ENCODE measurements at regions not wholly inside any gene's neighbourhood (a gene's known extent, or its start where the extent isn't known, plus 50 kb on each side); places are given as distances from the start of the nearest gene placed in this dataset.
"Not testable (repeated sequence)": the region's sequence is repeated elsewhere in the genome, so short reads cannot be mapped to it uniquely, and the experiment has no call there.

- H3K9me3 ChIP-seq (ENCODE audit: control insufficient read depth, insufficient read depth, low read depth, low read length): no peaks in the 10 kb centered on the region
- H3K4me3 ChIP-seq (ENCODE audit: low read depth, low read length): no peak overlapping the region
- H3K36me3 ChIP-seq (ENCODE audit: control insufficient read depth, insufficient read depth, low read length): no peaks in the 10 kb centered on the region
- H3K27ac ChIP-seq (ENCODE audit: low read depth, low read length): no peak overlapping the region
- no peaks in the 10 kb centered on the region for H3K4me1 ChIP-seq (ENCODE audit: control insufficient read depth, insufficient read depth, low read length)
- H3K27me3 ChIP-seq (ENCODE audit: control insufficient read depth, insufficient read depth, low read length): no peaks in the 10 kb centered on the region
- H3K9ac ChIP-seq (ENCODE audit: low read length): no peak overlapping the region
These were observed 1301.8 kb upstream of the DIAPH2 start for GRCh38 chrX:95382799-95383198.

DNA sequence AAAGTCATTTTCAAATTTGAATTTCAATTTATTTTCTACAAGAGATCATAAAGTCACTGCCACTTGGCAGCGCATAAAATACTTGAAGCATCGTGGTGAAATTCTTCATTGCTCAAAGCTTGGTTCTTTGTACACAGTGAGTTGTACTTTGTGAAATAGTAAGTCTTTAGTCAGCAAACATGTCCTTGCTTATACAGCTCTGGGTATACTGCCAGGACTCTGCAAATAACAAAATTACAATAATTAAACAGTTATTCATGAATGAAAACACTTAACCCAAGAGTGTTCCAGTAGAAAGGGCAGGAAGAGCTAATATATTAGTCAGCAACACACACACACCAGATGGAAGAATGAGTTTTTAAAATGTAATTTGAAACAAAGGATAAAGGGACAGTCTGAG, 1300.9 kb upstream of the DIAPH2 start:
- Histone ChIP-seq H3K27me3 (ENCODE audit: control insufficient read depth, insufficient read depth, low read length) (no peaks in the 10 kb centered on the region), H3K4me1 (ENCODE audit: control insufficient read depth, insufficient read depth, low read length) (no peaks in the 10 kb centered on the region), H3K27ac (ENCODE audit: low read depth, low read length) (no peak overlapping the region), H3K9ac (ENCODE audit: low read length) (no peak overlapping the region), H3K4me3 (ENCODE audit: low read depth, low read length) (no peak overlapping the region), H3K9me3 (ENCODE audit: control insufficient read depth, insufficient read depth, low read depth, low read length) (no peaks in the 10 kb centered on the region), H3K36me3 (ENCODE audit: control insufficient read depth, insufficient read depth, low read length) (no peaks in the 10 kb centered on the region)

GRCh38 chrX:95427389-95427788, 1257.3 kb upstream of the DIAPH2 start:
- Histone ChIP-seq H3K27ac (ENCODE audit: low read depth, low read length) (no peak overlapping the region), H3K27me3 (ENCODE audit: control insufficient read depth, insufficient read depth, low read length) (no peaks in the 10 kb centered on the region; the same call in 1 of the 2 replicates), H3K4me3 (ENCODE audit: low read depth, low read length) (no peak overlapping the region), H3K4me1 (ENCODE audit: control insufficient read depth, insufficient read depth, low read length) (no peaks in the 10 kb centered on the region), H3K9me3 (ENCODE audit: control insufficient read depth, insufficient read depth, low read depth, low read length) (peaks cover 7% of the 10 kb centered on the region; the same call in 1 of the 2 replicates), H3K36me3 (ENCODE audit: control insufficient read depth, insufficient read depth, low read length) (no peaks in the 10 kb centered on the region), H3K9ac (ENCODE audit: low read length) (no peak overlapping the region)

GRCh38 chrX:95435198-95435597, 1249.4 kb upstream of the DIAPH2 start:
- peaks cover 7% of the 10 kb centered on the region; the same call in 1 of the 2 replicates for H3K9me3 ChIP-seq (ENCODE audit: control insufficient read depth, insufficient read depth, low read depth, low read length)
- no peak overlapping the region for H3K27ac ChIP-seq (ENCODE audit: low read depth, low read length)
- no peak overlapping the region for H3K4me3 ChIP-seq (ENCODE audit: low read depth, low read length)
- no peaks in the 10 kb centered on the region for H3K36me3 ChIP-seq (ENCODE audit: control insufficient read depth, insufficient read depth, low read length)
- no peaks in the 10 kb centered on the region for H3K4me1 ChIP-seq (ENCODE audit: control insufficient read depth, insufficient read depth, low read length)
- H3K27me3 ChIP-seq (ENCODE audit: control insufficient read depth, insufficient read depth, low read length): no peaks in the 10 kb centered on the region
- H3K9ac ChIP-seq (ENCODE audit: low read length): no peak overlapping the region

- H3K9ac ChIP-seq (ENCODE audit: low read length): no peak overlapping the region
- no peak overlapping the region for H3K27ac ChIP-seq (ENCODE audit: low read depth, low read length)
- H3K4me3 ChIP-seq (ENCODE audit: low read depth, low read length): no peak overlapping the region
- H3K27me3 ChIP-seq (ENCODE audit: control insufficient read depth, insufficient read depth, low read length): no peaks in the 10 kb centered on the region
- H3K9me3 ChIP-seq (ENCODE audit: control insufficient read depth, insufficient read depth, low read depth, low read length): no peaks in the 10 kb centered on the region
- no peaks in the 10 kb centered on the region for H3K4me1 ChIP-seq (ENCODE audit: control insufficient read depth, insufficient read depth, low read length)
- H3K36me3 ChIP-seq (ENCODE audit: control insufficient read depth, insufficient read depth, low read length): no peaks in the 10 kb centered on the region
These were observed 1242.8 kb upstream of the DIAPH2 start for GRCh38 chrX:95441836-95442235.

GRCh38 chrX:95484781-95485180, 1199.9 kb upstream of the DIAPH2 start:
- no peak overlapping the region for H3K27ac ChIP-seq (ENCODE audit: low read depth, low read length)
- no peaks in the 10 kb centered on the region for H3K4me1 ChIP-seq (ENCODE audit: control insufficient read depth, insufficient read depth, low read length)
- H3K4me3 ChIP-seq (ENCODE audit: low read depth, low read length): no peak overlapping the region
- H3K36me3 ChIP-seq (ENCODE audit: control insufficient read depth, insufficient read depth, low read length): no peaks in the 10 kb centered on the region
- no peaks in the 10 kb centered on the region for H3K9me3 ChIP-seq (ENCODE audit: control insufficient read depth, insufficient read depth, low read depth, low read length)
- H3K9ac ChIP-seq (ENCODE audit: low read length): no peak overlapping the region
- no peaks in the 10 kb centered on the region for H3K27me3 ChIP-seq (ENCODE audit: control insufficient read depth, insufficient read depth, low read length)

DNA sequence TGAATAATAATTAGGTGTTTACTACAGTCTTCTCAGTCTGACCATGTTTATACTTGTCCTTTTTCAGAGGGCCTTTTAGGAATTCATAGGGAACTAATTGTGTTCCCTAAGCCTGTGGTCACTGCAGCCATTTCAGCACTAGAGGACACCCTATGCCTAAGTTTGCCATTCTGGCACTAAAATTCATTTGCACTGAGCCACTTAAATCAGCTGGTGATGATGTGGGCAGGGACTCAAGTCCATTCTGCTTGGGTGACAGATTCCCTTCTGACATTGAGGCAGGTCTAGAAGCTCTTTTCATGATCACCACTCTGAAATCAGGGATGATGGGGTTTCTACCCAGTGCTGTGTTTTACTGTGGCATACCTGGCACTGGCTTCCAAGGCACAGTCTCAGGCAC, 1178.9 kb upstream of the DIAPH2 start:
- Histone ChIP-seq H3K9ac (ENCODE audit: low read length) (no peak overlapping the region), H3K4me1 (ENCODE audit: control insufficient read depth, insufficient read depth, low read length) (no peaks in the 10 kb centered on the region; the same call in 1 of the 2 replicates)

GRCh38 chrX:95509474-95509873, 1175.2 kb upstream of the DIAPH2 start:
- H3K9ac ChIP-seq (ENCODE audit: low read length): no peak overlapping the region
- H3K27me3 ChIP-seq (ENCODE audit: control insufficient read depth, insufficient read depth, low read length): no peaks in the 10 kb centered on the region

More for the DNA sequence above, 1178.9 kb upstream of the DIAPH2 start:
- no peaks in the 10 kb centered on the region for H3K27me3 ChIP-seq (ENCODE audit: control insufficient read depth, insufficient read depth, low read length)
- no peak overlapping the region for H3K4me3 ChIP-seq (ENCODE audit: low read depth, low read length)
- no peaks in the 10 kb centered on the region for H3K9me3 ChIP-seq (ENCODE audit: control insufficient read depth, insufficient read depth, low read depth, low read length)
- no peaks in the 10 kb centered on the region for H3K36me3 ChIP-seq (ENCODE audit: control insufficient read depth, insufficient read depth, low read length)
- no peak overlapping the region for H3K27ac ChIP-seq (ENCODE audit: low read depth, low read length)

GRCh38 chrX:95524018-95524417, 1160.6 kb upstream of the DIAPH2 start:
- H3K36me3 ChIP-seq (ENCODE audit: control insufficient read depth, insufficient read depth, low read length); H3K9me3 ChIP-seq (ENCODE audit: control insufficient read depth, insufficient read depth, low read depth, low read length); H3K27ac ChIP-seq (ENCODE audit: low read depth, low read length); H3K4me1 ChIP-seq (ENCODE audit: control insufficient read depth, insufficient read depth, low read length); H3K27me3 ChIP-seq (ENCODE audit: control insufficient read depth, insufficient read depth, low read length); H3K9ac ChIP-seq (ENCODE audit: low read length); H3K4me3 ChIP-seq (ENCODE audit: low read depth, low read length): not testable (repeated sequence)

More at GRCh38 chrX:95509474-95509873, 1175.2 kb upstream of the DIAPH2 start:
- H3K9me3 ChIP-seq (ENCODE audit: control insufficient read depth, insufficient read depth, low read depth, low read length): no peaks in the 10 kb centered on the region
- no peak overlapping the region for H3K27ac ChIP-seq (ENCODE audit: low read depth, low read length)
- no peak overlapping the region for H3K4me3 ChIP-seq (ENCODE audit: low read depth, low read length)
- no peaks in the 10 kb centered on the region for H3K36me3 ChIP-seq (ENCODE audit: control insufficient read depth, insufficient read depth, low read length)
- peaks cover 3% of the 10 kb centered on the region; the same call in 1 of the 2 replicates for H3K4me1 ChIP-seq (ENCODE audit: control insufficient read depth, insufficient read depth, low read length)

GRCh38 chrX:95536111-95536510, 1148.5 kb upstream of the DIAPH2 start:
- H3K27ac ChIP-seq (ENCODE audit: low read depth, low read length): 0 out of 2 replicates have a peak overlapping the region, but pooled peaks have one; percentile 49
- H3K27me3 ChIP-seq (ENCODE audit: control insufficient read depth, insufficient read depth, low read length): no peaks in the 10 kb centered on the region
- no peaks in the 10 kb centered on the region for H3K9me3 ChIP-seq (ENCODE audit: control insufficient read depth, insufficient read depth, low read depth, low read length)
- H3K9ac ChIP-seq (ENCODE audit: low read length): no peak overlapping the region
- peaks cover 14% of the 10 kb centered on the region for H3K4me1 ChIP-seq (ENCODE audit: control insufficient read depth, insufficient read depth, low read length)
- H3K4me3 ChIP-seq (ENCODE audit: low read depth, low read length): no peak overlapping the region
- H3K36me3 ChIP-seq (ENCODE audit: control insufficient read depth, insufficient read depth, low read length): no peaks in the 10 kb centered on the region

DNA sequence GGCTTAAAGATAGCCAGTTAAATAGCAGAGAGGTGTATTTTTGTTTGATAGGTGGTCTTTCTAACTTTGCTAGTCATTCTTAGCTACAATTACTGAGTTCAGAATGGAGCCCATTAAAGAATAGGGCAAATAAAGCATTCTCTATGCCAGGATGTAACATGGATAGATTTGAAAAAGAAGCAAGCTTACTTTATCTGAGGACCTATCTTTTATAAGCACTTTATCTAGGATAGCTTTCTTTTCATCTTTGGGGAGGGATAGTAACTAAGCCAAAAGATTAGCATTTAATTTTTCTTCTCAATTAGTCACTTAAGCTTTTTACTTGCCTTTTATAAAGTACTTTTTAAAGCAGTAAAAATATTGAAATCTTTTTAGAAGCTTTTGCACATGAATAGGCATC, 1148.0 kb upstream of the DIAPH2 start:
- no peaks in the 10 kb centered on the region for H3K27me3 ChIP-seq (ENCODE audit: control insufficient read depth, insufficient read depth, low read length)
- H3K4me1 ChIP-seq (ENCODE audit: control insufficient read depth, insufficient read depth, low read length): peaks cover 14% of the 10 kb centered on the region
- no peak overlapping the region for H3K9ac ChIP-seq (ENCODE audit: low read length)
- H3K27ac ChIP-seq (ENCODE audit: low read depth, low read length): peak overlapping the region; percentile 49; the same call in 1 of the 2 replicates
- no peaks in the 10 kb centered on the region for H3K9me3 ChIP-seq (ENCODE audit: control insufficient read depth, insufficient read depth, low read depth, low read length)
- H3K4me3 ChIP-seq (ENCODE audit: low read depth, low read length): no peak overlapping the region
- no peaks in the 10 kb centered on the region for H3K36me3 ChIP-seq (ENCODE audit: control insufficient read depth, insufficient read depth, low read length)

DNA sequence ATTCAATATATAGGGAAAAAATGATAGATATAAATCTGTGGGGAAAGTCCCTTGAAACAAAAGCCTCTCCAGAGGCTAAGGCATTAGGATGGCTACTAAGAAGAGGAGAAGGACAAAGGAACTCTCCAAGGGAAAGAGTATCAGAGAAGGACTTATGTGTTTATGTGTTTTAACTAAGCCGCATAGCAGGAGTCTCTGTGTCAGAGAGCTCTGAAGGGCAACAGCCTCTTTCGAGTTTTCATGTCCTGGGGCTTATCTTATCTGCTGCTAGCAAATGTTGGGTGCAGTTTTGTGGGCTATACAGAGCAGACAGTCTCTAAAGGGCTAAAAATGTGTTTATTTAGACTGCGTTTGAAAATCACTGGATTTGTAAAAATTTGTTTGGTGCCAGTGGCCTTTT, 1145.6 kb upstream of the DIAPH2 start:
- no peaks in the 10 kb centered on the region for H3K9me3 ChIP-seq (ENCODE audit: control insufficient read depth, insufficient read depth, low read depth, low read length)
- H3K27ac ChIP-seq (ENCODE audit: low read depth, low read length): no peak overlapping the region
- H3K27me3 ChIP-seq (ENCODE audit: control insufficient read depth, insufficient read depth, low read length): no peaks in the 10 kb centered on the region
- H3K4me3 ChIP-seq (ENCODE audit: low read depth, low read length): no peak overlapping the region
- H3K4me1 ChIP-seq (ENCODE audit: control insufficient read depth, insufficient read depth, low read length): peaks cover 14% of the 10 kb centered on the region
- H3K36me3 ChIP-seq (ENCODE audit: control insufficient read depth, insufficient read depth, low read length): no peaks in the 10 kb centered on the region
- no peak overlapping the region for H3K9ac ChIP-seq (ENCODE audit: low read length)
